ENCODE measurements at regions not wholly inside any gene's neighbourhood (a gene's known extent, or its start where the extent isn't known, plus 50 kb on each side); places are given as distances from the start of the nearest gene placed in this dataset.

DNA sequence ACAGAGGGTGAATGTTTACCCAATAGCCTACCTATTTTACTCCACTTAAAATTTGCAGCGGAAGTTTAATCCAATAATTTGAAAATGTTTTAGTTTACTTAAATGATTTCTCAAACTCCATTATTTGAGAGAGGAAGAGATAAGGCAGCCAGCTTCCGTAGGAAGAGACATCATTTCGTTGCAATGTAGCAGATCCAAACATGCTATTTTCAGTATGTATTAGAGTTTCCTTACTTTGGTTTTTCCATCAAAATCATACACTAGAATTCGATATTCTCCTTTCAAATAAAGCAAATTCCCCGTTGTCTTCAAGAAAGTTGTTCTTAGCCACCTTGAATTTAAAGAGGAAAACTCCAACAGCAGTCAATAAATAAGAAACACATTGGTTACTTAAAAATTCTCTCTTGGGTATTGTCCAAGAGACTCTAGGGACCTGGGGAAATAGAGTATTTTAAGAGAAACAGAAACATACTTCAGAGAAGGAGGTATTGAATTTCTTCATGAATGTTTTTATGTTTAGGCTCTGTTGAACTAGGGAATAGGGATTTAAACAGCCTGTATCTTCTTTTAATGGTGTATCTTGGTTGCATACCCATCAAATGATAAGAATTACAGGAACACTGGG is 324.5 kb upstream of the GBE1 start:
- TF ChIP-seq ZFP30 (CRISPR knock-in tag; IDR thresholded peaks at IDR 0.05) (no peak), TOX (CRISPR knock-in tag; IDR thresholded peaks at IDR 0.05; ENCODE audit: borderline replicate concordance) (no peak), RARB (CRISPR knock-in tag; IDR thresholded peaks at IDR 0.05) (no peak), ZNF70 (CRISPR knock-in tag; IDR thresholded peaks at IDR 0.05) (no peak), ZFP3 (CRISPR knock-in tag; IDR thresholded peaks at IDR 0.05) (no peak)
- TF ChIP-seq, protein P1, sequence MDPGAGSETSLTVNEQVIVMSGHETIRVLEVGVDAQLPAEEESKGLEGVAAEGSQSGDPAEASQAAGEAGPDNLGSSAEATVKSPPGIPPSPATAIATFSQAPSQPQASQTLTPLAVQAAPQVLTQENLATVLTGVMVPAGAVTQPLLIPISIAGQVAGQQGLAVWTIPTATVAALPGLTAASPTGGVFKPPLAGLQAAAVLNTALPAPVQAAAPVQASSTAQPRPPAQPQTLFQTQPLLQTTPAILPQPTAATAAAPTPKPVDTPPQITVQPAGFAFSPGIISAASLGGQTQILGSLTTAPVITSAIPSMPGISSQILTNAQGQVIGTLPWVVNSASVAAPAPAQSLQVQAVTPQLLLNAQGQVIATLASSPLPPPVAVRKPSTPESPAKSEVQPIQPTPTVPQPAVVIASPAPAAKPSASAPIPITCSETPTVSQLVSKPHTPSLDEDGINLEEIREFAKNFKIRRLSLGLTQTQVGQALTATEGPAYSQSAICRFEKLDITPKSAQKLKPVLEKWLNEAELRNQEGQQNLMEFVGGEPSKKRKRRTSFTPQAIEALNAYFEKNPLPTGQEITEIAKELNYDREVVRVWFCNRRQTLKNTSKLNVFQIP (CRISPR knock-in tag; IDR thresholded peaks at IDR 0.05; ENCODE audit: borderline replicate concordance, low read depth), result no peak
- ATAC-seq, result no peak

DNA sequence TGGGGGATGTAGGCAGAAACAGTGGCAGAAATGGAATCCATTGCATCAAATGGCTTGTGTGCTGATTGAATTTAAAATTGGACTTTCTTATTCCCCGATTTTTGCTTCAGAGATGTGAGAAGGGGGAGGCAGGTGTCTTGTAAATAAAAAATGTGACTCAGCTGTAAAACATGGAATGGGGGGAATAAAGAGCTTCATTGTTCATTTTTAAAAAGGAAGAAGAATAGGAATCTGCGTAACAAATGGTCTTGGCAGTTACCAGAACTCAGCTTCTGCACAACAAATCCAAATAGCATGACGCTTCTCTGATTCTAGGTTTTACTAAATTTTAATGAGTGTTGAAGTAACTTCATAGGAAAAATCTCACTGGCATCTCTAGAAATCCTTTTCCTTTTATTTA is 323.9 kb upstream of the GBE1 start:
- TF ChIP-seq, protein P2, sequence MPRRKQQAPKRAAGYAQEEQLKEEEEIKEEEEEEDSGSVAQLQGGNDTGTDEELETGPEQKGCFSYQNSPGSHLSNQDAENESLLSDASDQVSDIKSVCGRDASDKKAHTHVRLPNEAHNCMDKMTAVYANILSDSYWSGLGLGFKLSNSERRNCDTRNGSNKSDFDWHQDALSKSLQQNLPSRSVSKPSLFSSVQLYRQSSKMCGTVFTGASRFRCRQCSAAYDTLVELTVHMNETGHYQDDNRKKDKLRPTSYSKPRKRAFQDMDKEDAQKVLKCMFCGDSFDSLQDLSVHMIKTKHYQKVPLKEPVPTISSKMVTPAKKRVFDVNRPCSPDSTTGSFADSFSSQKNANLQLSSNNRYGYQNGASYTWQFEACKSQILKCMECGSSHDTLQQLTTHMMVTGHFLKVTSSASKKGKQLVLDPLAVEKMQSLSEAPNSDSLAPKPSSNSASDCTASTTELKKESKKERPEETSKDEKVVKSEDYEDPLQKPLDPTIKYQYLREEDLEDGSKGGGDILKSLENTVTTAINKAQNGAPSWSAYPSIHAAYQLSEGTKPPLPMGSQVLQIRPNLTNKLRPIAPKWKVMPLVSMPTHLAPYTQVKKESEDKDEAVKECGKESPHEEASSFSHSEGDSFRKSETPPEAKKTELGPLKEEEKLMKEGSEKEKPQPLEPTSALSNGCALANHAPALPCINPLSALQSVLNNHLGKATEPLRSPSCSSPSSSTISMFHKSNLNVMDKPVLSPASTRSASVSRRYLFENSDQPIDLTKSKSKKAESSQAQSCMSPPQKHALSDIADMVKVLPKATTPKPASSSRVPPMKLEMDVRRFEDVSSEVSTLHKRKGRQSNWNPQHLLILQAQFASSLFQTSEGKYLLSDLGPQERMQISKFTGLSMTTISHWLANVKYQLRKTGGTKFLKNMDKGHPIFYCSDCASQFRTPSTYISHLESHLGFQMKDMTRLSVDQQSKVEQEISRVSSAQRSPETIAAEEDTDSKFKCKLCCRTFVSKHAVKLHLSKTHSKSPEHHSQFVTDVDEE (CRISPR knock-in tag; IDR thresholded peaks at IDR 0.05), result no peak
- TF ChIP-seq, protein P3, sequence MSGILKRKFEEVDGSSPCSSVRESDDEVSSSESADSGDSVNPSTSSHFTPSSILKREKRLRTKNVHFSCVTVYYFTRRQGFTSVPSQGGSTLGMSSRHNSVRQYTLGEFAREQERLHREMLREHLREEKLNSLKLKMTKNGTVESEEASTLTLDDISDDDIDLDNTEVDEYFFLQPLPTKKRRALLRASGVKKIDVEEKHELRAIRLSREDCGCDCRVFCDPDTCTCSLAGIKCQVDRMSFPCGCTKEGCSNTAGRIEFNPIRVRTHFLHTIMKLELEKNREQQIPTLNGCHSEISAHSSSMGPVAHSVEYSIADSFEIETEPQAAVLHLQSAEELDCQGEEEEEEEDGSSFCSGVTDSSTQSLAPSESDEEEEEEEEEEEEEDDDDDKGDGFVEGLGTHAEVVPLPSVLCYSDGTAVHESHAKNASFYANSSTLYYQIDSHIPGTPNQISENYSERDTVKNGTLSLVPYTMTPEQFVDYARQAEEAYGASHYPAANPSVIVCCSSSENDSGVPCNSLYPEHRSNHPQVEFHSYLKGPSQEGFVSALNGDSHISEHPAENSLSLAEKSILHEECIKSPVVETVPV (CRISPR knock-in tag; IDR thresholded peaks at IDR 0.05), result no peak
- TF ChIP-seq, protein P1 (CRISPR knock-in tag; IDR thresholded peaks at IDR 0.05; ENCODE audit: borderline replicate concordance, low read depth), result no peak
- no peak for TF ChIP-seq TOX (CRISPR knock-in tag; IDR thresholded peaks at IDR 0.05; ENCODE audit: borderline replicate concordance)
- TF ChIP-seq, protein P4, sequence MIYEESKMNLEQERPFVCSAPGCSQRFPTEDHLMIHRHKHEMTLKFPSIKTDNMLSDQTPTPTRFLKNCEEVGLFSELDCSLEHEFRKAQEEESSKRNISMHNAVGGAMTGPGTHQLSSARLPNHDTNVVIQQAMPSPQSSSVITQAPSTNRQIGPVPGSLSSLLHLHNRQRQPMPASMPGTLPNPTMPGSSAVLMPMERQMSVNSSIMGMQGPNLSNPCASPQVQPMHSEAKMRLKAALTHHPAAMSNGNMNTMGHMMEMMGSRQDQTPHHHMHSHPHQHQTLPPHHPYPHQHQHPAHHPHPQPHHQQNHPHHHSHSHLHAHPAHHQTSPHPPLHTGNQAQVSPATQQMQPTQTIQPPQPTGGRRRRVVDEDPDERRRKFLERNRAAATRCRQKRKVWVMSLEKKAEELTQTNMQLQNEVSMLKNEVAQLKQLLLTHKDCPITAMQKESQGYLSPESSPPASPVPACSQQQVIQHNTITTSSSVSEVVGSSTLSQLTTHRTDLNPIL (CRISPR knock-in tag; IDR thresholded peaks at IDR 0.05; ENCODE audit: low read depth), result no peak
- no peak for TF ChIP-seq ISL1 (CRISPR knock-in tag; IDR thresholded peaks at IDR 0.05)
- TF ChIP-seq SNAI2 (CRISPR knock-in tag; IDR thresholded peaks at IDR 0.05), result no peak
- no peak for ATAC-seq

DNA sequence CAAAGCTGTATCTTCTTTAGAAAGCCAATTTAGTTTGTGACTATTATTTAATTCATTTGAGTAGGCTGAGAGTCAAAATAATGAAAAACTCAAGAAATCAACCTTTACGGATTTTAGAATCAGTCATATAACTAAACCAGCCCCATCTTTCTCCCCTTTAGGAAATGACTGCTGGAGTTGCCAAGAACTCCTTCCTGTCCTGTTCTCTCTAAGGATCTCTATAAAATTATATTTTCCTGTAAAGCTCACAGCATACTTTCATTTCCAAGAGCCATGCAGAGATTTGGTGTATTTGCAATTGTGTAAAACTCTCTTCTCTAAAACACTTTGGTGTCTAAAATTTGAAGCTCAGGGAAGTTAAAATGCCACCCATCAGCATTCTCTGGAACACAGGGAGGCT is 323.4 kb upstream of the GBE1 start:
- TF ChIP-seq ZNF565 (CRISPR knock-in tag; conservative IDR thresholded peaks at IDR 0.05; ENCODE audit: low read depth) (no peak), ARNTL (CRISPR knock-in tag; IDR thresholded peaks at IDR 0.05; ENCODE audit: borderline replicate concordance, low read depth) (no peak), RARB (CRISPR knock-in tag; IDR thresholded peaks at IDR 0.05) (no peak), ZFP3 (CRISPR knock-in tag; IDR thresholded peaks at IDR 0.05) (no peak), BACH2 (CRISPR knock-in tag; IDR thresholded peaks at IDR 0.05; ENCODE audit: borderline replicate concordance) (no peak), ZNF8 (CRISPR knock-in tag; IDR thresholded peaks at IDR 0.05) (no peak), TOX (CRISPR knock-in tag; IDR thresholded peaks at IDR 0.05; ENCODE audit: borderline replicate concordance) (no peak), TCF4 (CRISPR knock-in tag; IDR thresholded peaks at IDR 0.05; ENCODE audit: borderline replicate concordance) (no peak), ZC3H10 (CRISPR knock-in tag; IDR thresholded peaks at IDR 0.05) (no peak), SNAI2 (CRISPR knock-in tag; IDR thresholded peaks at IDR 0.05) (no peak), PPARA (CRISPR knock-in tag; IDR thresholded peaks at IDR 0.05; ENCODE audit: borderline replicate concordance) (no peak), ISL1 (CRISPR knock-in tag; IDR thresholded peaks at IDR 0.05) (no peak)
- TF ChIP-seq, protein P3 (CRISPR knock-in tag; IDR thresholded peaks at IDR 0.05), result no peak
- TF ChIP-seq, protein P5, sequence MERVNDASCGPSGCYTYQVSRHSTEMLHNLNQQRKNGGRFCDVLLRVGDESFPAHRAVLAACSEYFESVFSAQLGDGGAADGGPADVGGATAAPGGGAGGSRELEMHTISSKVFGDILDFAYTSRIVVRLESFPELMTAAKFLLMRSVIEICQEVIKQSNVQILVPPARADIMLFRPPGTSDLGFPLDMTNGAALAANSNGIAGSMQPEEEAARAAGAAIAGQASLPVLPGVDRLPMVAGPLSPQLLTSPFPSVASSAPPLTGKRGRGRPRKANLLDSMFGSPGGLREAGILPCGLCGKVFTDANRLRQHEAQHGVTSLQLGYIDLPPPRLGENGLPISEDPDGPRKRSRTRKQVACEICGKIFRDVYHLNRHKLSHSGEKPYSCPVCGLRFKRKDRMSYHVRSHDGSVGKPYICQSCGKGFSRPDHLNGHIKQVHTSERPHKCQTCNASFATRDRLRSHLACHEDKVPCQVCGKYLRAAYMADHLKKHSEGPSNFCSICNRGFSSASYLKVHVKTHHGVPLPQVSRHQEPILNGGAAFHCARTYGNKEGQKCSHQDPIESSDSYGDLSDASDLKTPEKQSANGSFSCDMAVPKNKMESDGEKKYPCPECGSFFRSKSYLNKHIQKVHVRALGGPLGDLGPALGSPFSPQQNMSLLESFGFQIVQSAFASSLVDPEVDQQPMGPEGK (CRISPR knock-in tag; IDR thresholded peaks at IDR 0.05; ENCODE audit: borderline replicate concordance), result no peak
- TF ChIP-seq, protein P4 (CRISPR knock-in tag; IDR thresholded peaks at IDR 0.05; ENCODE audit: low read depth), result no peak
- no peak for ATAC-seq
